Activated effector memory CD4-positive, alpha-beta T cell treated with anti-CD3 and anti-CD28 coated beads, Interleukin-2, amount 50 U/mL, for 16 hours (primary cell): ENCODE measurements at regions not wholly inside any gene's neighbourhood (a gene's known extent, or its start where the extent isn't known, plus 50 kb on each side); places are given as distances from the start of the nearest gene placed in this dataset.

Source experiments
- DNase-seq: peaks from one replicate; pipeline ENCODE4 v3.0.0-alpha.2; 2020

GRCh38 chr5:35477911-35478310 lies 139.8 kb upstream of the SPEF2 start:
- DNase-seq: no peak

DNA sequence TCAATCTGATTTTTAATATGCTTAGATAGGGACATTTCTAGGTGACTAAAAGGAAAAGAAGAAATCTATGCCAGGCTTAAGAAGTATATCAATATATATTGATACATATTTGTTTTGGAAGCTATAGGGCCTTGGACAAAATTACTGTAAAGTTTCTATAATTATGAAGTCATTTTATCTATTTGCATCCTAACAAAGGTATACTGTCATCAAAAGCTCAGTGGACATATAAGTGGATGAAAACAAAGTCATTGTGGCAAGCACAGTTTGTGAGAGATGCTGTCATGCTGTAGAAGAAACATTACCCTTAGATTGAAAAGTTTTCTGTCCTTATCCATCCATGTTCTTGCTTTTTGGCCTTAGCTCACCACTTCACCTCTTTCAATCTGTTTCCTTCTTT lies 140.3 kb upstream of the SPEF2 start:
- DNase-seq: no peak

DNA sequence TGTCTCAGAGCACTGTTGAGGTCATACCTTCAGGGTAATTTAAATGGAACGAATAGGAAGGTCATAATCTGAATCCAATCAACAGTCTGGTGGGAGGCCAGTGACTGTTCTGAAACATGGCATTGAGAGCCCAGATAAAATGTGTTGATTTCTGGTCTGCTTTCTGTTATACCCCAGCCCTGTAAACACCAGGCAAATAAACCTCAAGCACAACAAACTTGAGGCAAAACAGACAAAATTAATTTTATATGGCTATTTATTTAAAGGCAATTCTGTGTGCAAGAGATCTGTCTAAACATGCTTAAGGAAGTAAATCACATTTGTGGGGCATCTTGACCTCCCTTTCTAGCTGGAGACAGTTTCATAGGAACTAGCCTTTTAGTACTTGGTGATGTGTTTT lies 140.9 kb upstream of the SPEF2 start:
- DNase-seq: no peak

DNA sequence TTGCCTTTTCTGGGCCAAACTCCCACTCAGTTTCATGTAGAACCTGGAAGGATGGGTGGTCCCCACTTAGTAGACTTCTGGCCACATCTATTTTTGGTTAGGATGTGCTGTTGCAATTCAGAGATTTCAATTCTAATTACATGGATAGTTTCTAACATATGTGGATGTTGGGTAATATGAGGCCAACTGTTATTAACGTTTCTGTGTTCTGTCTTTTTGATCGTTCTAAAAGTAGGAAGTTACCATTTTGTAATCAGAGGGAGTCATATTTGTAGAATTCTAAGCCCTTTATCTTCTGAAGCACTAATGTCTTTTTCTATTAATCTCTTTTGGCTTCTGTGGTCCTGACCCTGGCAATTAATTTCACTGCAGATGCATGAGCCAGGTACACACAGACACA lies 141.6 kb upstream of the SPEF2 start:
- DNase-seq: no peak

DNA sequence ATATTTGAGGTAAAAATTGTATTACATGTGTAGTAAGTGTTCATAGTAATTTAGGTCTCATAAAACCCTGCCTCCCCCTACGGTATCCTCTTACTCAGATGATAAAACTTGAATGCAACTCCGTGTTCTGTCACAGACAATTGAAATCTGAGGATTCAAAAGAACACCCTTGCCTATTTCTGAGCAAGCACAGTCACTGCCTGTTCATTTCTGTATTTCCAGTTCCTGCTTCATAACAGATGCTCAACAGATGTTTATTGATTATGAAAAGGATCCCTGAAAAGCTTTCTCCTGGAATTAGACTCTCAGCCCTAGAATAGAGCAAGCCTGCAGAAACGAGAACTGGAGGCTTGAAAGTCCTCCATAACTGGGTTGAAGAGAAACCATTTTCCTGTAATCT lies 144.1 kb upstream of the SPEF2 start:
- no peak for DNase-seq

GRCh38 chr5:35470866-35471265 lies 146.8 kb upstream of the SPEF2 start:
- no peak for DNase-seq

DNA sequence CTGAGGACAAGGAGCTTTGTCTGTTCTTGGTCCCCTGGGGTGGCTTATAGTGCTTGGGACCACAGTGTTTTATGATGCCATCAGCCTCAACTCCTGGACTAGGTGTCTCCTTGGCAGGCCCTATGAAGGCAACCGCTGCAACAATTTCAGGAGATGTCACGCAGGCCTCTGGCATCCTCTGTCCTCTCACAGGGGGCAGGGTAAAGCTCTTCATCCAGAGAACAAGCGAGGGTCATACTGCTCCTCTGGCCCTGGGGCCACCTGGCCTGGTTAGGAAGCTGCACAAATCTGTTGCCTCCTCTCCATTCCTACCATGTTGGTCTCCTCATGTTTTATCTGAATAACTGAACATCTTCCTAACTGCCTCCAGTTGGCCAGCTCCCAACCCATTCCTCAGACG lies 148.9 kb upstream of the SPEF2 start:
- DNase-seq: no peak

DNA sequence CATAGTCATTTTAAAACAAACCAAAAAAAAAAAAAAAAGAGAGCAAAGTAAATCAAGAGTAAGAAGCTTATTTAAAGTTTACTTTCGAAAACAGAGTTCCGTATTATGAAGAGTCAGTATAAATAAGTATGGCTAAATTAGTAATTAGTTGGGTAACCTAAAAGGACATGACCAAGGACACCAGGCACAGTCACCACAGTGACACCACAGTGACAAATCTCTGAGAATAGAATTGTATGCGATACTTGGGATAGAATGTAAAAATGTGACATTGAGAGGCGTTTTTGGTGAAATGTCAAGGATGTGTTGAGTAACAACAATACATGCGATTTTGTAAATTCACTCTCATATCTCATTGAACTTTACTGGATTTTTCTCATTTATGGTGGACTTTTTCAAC lies 150.9 kb upstream of the SPEF2 start:
- no peak for DNase-seq

DNA sequence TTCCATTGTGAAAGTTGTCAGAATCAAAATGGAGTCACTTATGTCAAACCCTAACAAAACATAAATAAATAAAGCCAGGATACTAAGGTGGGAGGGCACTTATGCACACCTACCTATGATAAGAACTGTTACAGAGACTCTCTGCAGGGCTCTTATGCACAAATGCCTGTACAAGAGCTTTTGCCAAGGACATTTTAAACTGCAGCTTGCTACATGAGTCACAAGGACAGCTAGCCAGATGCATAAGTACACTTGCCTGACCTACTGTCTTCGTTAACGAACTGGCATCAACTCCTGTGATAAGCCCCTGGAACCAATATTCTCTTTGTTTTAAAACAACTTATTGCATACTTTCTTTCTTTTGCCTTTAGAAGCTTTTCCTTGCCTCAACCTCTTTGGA lies 152.9 kb upstream of the SPEF2 start:
- no peak for DNase-seq

DNA sequence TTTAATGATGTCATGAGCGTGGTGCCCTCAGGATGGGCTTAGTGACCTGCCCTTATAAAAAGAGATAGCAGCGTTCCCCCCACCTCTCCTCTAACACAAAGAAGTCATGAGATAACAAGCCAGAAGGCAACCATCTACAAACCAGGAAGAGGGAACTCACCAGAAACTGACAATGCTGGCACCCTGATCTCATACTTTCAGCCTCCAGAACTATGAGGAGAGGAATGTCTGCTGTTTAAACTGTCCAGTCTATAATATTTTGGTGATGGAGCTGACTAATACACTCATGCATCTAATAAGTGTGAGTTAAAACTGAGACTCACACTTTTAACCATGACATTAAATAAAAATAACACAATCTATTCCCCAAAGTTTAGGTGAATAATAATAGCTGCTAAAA lies 156.1 kb upstream of the SPEF2 start:
- DNase-seq: no peak

GRCh38 chr5:35458824-35459207 lies 158.8 kb upstream of the SPEF2 start:
- no peak for DNase-seq

DNA sequence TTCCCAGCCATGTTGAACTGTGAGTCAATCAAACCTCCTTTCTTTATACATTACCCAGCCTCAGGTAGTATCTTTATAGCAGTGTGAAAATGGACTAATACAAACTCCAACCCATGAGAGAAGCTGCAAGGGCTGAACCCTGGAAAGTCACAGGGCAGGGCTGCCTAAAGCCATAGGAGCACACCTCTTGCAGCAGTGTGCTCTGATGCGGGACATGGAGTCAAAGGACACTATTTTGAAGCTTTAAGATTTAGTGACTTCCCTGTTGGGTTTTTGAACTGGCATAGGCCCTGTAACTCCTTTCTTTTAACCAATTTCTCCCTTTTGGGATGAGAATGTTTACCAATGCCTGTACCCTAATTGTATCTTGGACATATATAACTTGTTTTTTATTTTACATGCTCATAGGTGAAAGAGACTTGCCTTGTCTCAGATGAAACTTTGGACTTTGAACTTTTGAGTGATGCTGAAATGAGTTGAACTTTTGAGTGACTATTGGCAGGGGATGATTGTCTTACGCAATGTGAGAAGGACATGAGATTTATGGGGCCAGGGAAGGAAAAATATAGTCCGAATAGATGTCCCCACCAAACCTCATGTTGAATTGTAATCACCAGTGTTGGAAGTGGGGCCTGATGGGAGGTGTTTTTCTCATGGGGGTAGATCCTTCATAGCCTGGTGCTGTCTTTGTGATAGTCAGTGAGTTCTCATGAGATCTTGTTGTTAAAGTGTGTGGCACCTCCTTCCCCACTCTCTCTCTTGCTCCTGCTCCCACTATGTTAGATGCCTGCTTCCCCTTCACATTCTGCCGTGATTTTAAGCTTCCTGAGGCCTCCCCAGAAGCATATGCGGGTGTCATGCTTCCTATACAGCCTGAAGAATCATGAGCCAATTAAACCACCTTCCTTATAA lies 159.5 kb upstream of the SPEF2 start:
- no peak for DNase-seq

- no peak for DNase-seq
Observed at GRCh38 chr5:35456506-35456905, 161.2 kb upstream of the SPEF2 start.

- DNase-seq: no peak
Observed at GRCh38 chr5:35454011-35454525, 163.6 kb upstream of the SPEF2 start.

- no peak for DNase-seq
Observed at GRCh38 chr5:35443803-35444595, 173.7 kb upstream of the SPEF2 start.

DNA sequence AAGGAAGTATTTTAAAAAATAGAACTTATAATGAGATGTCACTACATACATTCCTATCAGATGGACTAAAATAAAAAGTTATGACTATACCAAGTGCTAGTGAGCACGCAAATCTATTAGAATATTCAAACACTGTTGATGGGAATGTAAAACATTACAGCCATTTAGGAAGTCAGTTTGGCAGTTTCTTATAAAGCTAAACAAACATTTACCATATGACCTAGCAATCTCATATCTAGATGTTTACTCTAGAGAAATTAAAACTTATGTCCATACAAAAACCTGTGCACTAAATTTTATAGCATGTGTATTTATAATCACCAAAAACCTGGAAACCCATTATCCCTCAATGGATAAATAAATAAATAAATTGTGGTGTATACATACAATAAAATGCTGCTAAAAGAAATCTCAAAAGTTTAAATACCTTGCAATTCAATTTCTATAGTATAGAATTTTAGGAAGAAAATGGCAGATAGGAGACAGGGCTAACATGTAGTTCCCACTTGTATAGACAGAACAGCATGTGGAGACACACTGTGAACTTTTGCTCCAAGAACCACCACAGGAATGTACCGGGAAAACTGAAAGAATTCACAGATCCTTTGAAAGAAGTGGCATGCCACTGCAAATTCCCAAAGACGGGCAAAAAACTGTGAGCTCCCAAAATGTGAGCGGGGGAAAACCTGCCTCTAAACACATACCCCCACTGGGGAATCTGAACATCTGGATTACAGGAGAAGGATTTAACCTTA lies 174.6 kb upstream of the SPEF2 start:
- no peak for DNase-seq

DNA sequence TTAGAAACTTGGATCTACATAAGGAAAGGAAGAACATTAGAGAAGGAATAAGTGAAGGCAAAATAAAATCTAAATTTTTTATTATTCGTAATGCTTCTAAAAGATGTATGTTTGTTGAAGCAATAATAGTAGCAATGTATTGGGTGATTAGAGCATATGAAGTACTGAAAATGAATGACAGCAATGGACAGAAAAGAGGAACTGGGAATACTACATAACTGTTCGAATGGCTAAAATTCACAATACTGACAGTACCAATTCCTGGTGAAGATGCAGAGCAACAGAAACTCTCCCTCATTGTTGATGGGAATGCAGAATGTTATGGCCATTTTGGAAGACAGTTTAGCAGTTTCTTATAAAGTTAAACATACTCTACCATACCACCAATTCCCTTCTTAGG lies 177.3 kb upstream of the SPEF2 start:
- no peak for DNase-seq

DNA sequence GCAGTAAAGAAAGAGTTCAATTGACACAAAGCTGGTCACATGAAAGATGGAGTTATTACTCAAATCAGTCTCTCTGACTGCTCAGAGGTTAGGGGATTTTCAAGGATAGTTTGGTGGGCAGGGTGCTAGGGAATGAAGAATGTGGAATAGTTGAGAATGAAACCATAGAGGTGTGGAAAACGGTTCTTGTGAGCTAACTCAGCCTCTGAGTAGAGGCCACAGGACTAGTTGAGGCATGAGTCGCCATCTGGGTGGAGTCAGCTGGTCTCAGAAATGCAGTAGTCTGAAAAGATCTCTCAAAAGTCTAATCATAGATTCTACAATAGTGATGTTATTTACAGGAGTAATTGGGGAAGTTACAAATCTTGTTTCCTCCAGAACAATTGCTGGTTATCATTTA lies 178.9 kb upstream of the SPEF2 start:
- no peak for DNase-seq

DNA sequence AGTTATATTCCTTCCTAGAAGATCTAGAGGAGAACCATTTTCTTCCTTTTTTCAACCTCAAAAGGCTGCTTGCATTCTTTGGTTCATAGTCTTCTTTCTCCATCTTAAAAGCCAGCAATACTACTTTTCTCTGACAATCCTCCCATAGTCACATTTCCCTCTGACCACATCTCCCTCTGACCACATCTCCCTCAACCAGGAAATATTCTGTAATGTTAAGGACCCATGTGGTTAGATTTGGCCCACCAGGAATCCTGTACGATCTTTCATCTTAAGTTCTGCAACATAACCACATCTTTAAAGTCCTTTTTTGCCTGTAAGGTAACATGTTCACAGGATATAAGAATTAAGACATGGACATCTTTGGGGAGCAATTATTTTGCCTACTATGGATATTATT lies 179.4 kb upstream of the SPEF2 start:
- no peak for DNase-seq

- DNase-seq: no peak
Observed at GRCh38 chr5:35436400-35437057, 181.1 kb upstream of the SPEF2 start.

DNA sequence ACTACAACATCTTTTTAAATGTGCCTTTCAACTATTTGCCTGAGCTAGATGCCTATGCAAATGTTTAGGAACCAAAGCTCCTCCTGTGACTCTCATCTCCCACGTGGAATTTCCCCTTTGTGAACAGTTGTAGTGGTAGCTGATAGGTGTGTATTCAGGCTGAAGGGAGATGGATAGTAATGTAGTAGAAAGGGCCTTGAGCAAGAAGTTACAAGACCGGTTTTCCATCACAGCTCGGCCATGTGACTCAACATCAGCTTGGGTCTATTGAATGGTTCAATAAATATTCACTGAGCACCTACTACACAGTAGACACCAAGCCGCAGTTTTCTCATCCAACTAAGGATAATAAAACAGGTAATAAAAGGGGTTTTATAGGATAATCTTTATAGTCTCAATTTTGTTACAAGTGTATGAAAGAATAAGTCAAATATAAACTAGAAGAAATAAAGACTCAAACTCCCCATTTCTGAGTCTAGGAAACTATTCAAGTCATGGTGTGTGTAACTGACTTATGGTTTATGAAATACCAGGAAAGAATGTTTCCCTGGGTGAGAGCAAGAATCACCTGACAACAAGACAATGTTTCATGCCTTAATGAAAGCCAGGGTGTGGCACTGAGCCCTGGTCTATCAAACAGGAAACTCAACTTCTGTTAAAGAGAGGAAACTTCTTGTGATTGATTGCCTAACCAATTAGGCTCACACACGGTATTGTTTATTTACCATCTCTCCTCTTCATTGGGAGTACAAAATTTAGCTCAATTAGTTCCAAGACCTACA lies 187.1 kb upstream of the SPEF2 start:
- no peak for DNase-seq

- DNase-seq: no peak
Observed at GRCh38 chr5:35420200-35420599, 189.9 kb upstream of the PRLR start.
